ENCODE measurements at regions not wholly inside any gene's neighbourhood (a gene's known extent, or its start where the extent isn't known, plus 50 kb on each side); places are given as distances from the start of the nearest gene placed in this dataset.

- no peak overlapping the region for H3K27ac ChIP-seq (ENCODE audit: low read length)
- H3K9me2 ChIP-seq (replicated peaks; ENCODE audit: insufficient read depth, low read length): no peaks in the 10 kb centered on the region
- H3K4me3 ChIP-seq (ENCODE audit: low read length): no peak overlapping the region
- H2AFZ ChIP-seq (ENCODE audit: low read length): no peak overlapping the region
- no peaks in the 10 kb centered on the region for H4K20me1 ChIP-seq (ENCODE audit: insufficient read depth, low read depth, low read length)
- no peaks in the 10 kb centered on the region for H3K27me3 ChIP-seq (ENCODE audit: low read length)
- no peak overlapping the region for H3K4me2 ChIP-seq (ENCODE audit: low read depth, low read length, poor library complexity, severe bottlenecking)
- no peak overlapping the region for H3K9ac ChIP-seq (ENCODE audit: low read length)
- H3K9me3 ChIP-seq (ENCODE audit: low read length): no peaks in the 10 kb centered on the region
- DNase-seq: no peak
- no peaks in the 10 kb centered on the region for H3K79me2 ChIP-seq (ENCODE audit: low read length)
- H3K4me1 ChIP-seq (ENCODE audit: low read length): no peaks in the 10 kb centered on the region
- no peaks in the 10 kb centered on the region for H3K36me3 ChIP-seq (ENCODE audit: insufficient read depth, low read length)
Observed at GRCh38 chr10:58998924-58999713, 177.3 kb upstream of the PHYHIPL start.

- no peak overlapping the region for H3K4me2 ChIP-seq (ENCODE audit: low read depth, low read length, poor library complexity, severe bottlenecking)
- no peaks in the 10 kb centered on the region for H3K9me3 ChIP-seq (ENCODE audit: low read length)
- no peaks in the 10 kb centered on the region for H3K4me1 ChIP-seq (ENCODE audit: low read length)
- no peak overlapping the region for H3K27ac ChIP-seq (ENCODE audit: low read length)
- DNase-seq: no peak
- no peaks in the 10 kb centered on the region for H3K9me2 ChIP-seq (replicated peaks; ENCODE audit: insufficient read depth, low read length)
- H3K79me2 ChIP-seq (ENCODE audit: low read length): no peaks in the 10 kb centered on the region
- no peaks in the 10 kb centered on the region for H3K27me3 ChIP-seq (ENCODE audit: low read length)
- H2AFZ ChIP-seq (ENCODE audit: low read length): no peak overlapping the region
- no peaks in the 10 kb centered on the region for H4K20me1 ChIP-seq (ENCODE audit: insufficient read depth, low read depth, low read length)
- H3K36me3 ChIP-seq (ENCODE audit: insufficient read depth, low read length): no peaks in the 10 kb centered on the region
- H3K9ac ChIP-seq (ENCODE audit: low read length): no peak overlapping the region
- no peak overlapping the region for H3K4me3 ChIP-seq (ENCODE audit: low read length)
Observed at GRCh38 chr10:59000162-59000825, 176.1 kb upstream of the PHYHIPL start.

DNA sequence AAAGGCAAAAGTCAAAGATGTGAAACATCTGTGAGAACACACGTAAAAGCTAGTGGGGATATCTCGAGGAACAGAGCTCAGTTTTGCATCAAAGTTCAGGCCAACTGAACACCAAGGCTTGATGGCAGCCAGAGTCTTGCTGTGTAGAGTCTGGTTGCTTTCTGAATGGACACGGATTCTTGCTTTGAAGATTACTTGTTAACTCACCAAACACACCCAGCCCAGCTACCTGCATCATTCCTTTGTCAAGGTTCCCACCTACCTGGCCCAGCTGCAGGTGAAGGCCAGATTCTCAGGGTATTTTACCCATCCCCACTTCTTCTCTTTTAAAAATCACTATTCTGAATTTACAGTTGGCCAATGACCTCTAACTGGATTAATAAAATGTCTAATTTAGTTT lies 174.4 kb upstream of the PHYHIPL start:
- Histone ChIP-seq H3K4me2 (ENCODE audit: low read depth, low read length, poor library complexity, severe bottlenecking) (no peak overlapping the region), H3K9me3 (ENCODE audit: low read length) (no peaks in the 10 kb centered on the region), H3K4me1 (ENCODE audit: low read length) (no peaks in the 10 kb centered on the region), H3K9me2 (replicated peaks; ENCODE audit: insufficient read depth, low read length) (no peaks in the 10 kb centered on the region), H3K9ac (ENCODE audit: low read length) (no peak overlapping the region), H3K4me3 (ENCODE audit: low read length) (no peak overlapping the region), H2AFZ (ENCODE audit: low read length) (no peak overlapping the region), H3K79me2 (ENCODE audit: low read length) (no peaks in the 10 kb centered on the region), H3K27me3 (ENCODE audit: low read length) (no peaks in the 10 kb centered on the region), H3K27ac (ENCODE audit: low read length) (no peak overlapping the region), H4K20me1 (ENCODE audit: insufficient read depth, low read depth, low read length) (no peaks in the 10 kb centered on the region), H3K36me3 (ENCODE audit: insufficient read depth, low read length) (no peaks in the 10 kb centered on the region)
- DNase-seq: no peak

GRCh38 chr10:59003203-59003602 lies 173.2 kb upstream of the PHYHIPL start:
- no peak overlapping the region for H3K4me2 ChIP-seq (ENCODE audit: low read depth, low read length, poor library complexity, severe bottlenecking)
- H3K79me2 ChIP-seq (ENCODE audit: low read length): no peaks in the 10 kb centered on the region
- H3K27me3 ChIP-seq (ENCODE audit: low read length): no peaks in the 10 kb centered on the region
- no peak overlapping the region for H2AFZ ChIP-seq (ENCODE audit: low read length)
- no peaks in the 10 kb centered on the region for H3K36me3 ChIP-seq (ENCODE audit: insufficient read depth, low read length)
- H3K9ac ChIP-seq (ENCODE audit: low read length): no peak overlapping the region
- H3K9me2 ChIP-seq (replicated peaks; ENCODE audit: insufficient read depth, low read length): no peaks in the 10 kb centered on the region
- no peaks in the 10 kb centered on the region for H3K9me3 ChIP-seq (ENCODE audit: low read length)
- no peak overlapping the region for H3K4me3 ChIP-seq (ENCODE audit: low read length)
- DNase-seq: no peak
- H3K4me1 ChIP-seq (ENCODE audit: low read length): no peaks in the 10 kb centered on the region
- H3K27ac ChIP-seq (ENCODE audit: low read length): no peak overlapping the region
- no peaks in the 10 kb centered on the region for H4K20me1 ChIP-seq (ENCODE audit: insufficient read depth, low read depth, low read length)

DNA sequence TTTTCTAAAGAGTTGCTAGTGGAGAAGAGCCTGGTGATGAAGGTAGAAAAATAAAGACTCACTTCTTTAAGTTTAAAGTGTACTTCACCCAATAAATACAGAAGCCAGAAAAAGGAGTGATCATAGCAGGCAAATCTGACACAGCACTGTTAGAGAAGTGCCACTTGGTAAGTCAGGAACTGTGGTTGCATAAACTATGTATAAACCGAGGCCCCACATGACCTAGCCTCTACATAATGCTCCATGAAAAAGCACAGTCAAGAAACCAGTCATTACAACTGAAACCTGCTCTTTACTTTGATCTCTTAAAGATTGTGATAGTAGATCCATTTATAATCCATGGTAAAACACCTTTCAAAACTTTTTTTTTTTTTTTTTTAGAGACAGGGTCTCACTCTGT lies 172.1 kb upstream of the PHYHIPL start:
- no peak for DNase-seq
- H3K4me1 ChIP-seq (ENCODE audit: low read length): no peaks in the 10 kb centered on the region
- no peaks in the 10 kb centered on the region for H3K9me3 ChIP-seq (ENCODE audit: low read length)
- no peak overlapping the region for H3K4me3 ChIP-seq (ENCODE audit: low read length)
- no peaks in the 10 kb centered on the region for H3K79me2 ChIP-seq (ENCODE audit: low read length)
- no peaks in the 10 kb centered on the region for H3K36me3 ChIP-seq (ENCODE audit: insufficient read depth, low read length)
- H2AFZ ChIP-seq (ENCODE audit: low read length): no peak overlapping the region
- no peak overlapping the region for H3K27ac ChIP-seq (ENCODE audit: low read length)
- no peaks in the 10 kb centered on the region for H3K27me3 ChIP-seq (ENCODE audit: low read length)
- H3K9me2 ChIP-seq (replicated peaks; ENCODE audit: insufficient read depth, low read length): no peaks in the 10 kb centered on the region
- no peaks in the 10 kb centered on the region for H4K20me1 ChIP-seq (ENCODE audit: insufficient read depth, low read depth, low read length)
- H3K4me2 ChIP-seq (ENCODE audit: low read depth, low read length, poor library complexity, severe bottlenecking): no peak overlapping the region
- H3K9ac ChIP-seq (ENCODE audit: low read length): no peak overlapping the region

DNA sequence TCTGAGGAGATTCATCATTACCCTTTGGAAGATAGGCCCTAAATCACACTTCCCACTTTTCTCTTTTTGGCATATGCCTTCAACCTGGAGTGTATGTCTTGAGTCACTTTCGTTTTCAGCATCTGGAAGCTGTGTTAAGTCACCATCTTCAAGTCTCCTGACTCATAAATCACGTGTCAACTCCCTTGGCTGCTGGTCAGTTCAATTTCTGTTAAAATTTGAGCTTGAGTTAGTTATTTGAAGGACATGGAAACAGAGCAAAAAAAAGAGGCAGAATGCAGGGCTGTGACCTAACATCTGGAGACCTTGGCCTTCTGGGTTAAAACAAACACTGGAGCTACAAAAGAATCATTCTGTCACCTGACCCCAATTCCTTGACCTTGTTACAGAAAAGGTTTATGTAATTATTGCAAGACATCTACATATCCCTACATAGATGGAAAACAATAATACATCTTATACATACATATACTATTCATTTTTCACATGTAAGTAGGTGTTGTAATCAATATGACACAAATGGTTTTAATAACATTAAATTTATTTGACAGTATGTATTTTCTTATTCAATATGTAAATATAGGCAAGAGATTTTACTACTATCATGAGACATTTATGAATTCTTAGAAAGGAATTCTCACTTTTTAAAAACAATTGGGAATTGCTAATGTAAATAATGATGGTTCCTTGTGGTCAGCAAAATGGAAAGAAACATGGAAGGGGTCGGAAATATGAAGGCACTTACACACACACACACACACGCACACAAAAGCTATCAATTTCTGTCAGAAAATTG lies 169.7 kb upstream of the PHYHIPL start:
- Histone ChIP-seq H3K79me2 (ENCODE audit: low read length) (no peaks in the 10 kb centered on the region), H2AFZ (ENCODE audit: low read length) (no peak overlapping the region), H3K9me3 (ENCODE audit: low read length) (no peaks in the 10 kb centered on the region), H3K27ac (ENCODE audit: low read length) (no peak overlapping the region), H3K4me3 (ENCODE audit: low read length) (no peak overlapping the region), H3K9ac (ENCODE audit: low read length) (no peak overlapping the region), H3K9me2 (replicated peaks; ENCODE audit: insufficient read depth, low read length) (no peaks in the 10 kb centered on the region), H3K27me3 (ENCODE audit: low read length) (no peaks in the 10 kb centered on the region), H3K4me2 (ENCODE audit: low read depth, low read length, poor library complexity, severe bottlenecking) (no peak overlapping the region), H3K4me1 (ENCODE audit: low read length) (no peaks in the 10 kb centered on the region), H3K36me3 (ENCODE audit: insufficient read depth, low read length) (no peaks in the 10 kb centered on the region), H4K20me1 (ENCODE audit: insufficient read depth, low read depth, low read length) (no peaks in the 10 kb centered on the region)
- no peak for DNase-seq

- Histone ChIP-seq H3K4me3 (ENCODE audit: low read length) (no peak overlapping the region), H3K4me1 (ENCODE audit: low read length) (no peaks in the 10 kb centered on the region), H3K9ac (ENCODE audit: low read length) (no peak overlapping the region), H3K27ac (ENCODE audit: low read length) (no peak overlapping the region), H3K4me2 (ENCODE audit: low read depth, low read length, poor library complexity, severe bottlenecking) (no peak overlapping the region), H3K79me2 (ENCODE audit: low read length) (no peaks in the 10 kb centered on the region), H3K9me2 (replicated peaks; ENCODE audit: insufficient read depth, low read length) (no peaks in the 10 kb centered on the region), H4K20me1 (ENCODE audit: insufficient read depth, low read depth, low read length) (no peaks in the 10 kb centered on the region), H2AFZ (ENCODE audit: low read length) (no peak overlapping the region), H3K9me3 (ENCODE audit: low read length) (no peaks in the 10 kb centered on the region), H3K27me3 (ENCODE audit: low read length) (no peaks in the 10 kb centered on the region), H3K36me3 (ENCODE audit: insufficient read depth, low read length) (no peaks in the 10 kb centered on the region)
- no peak for DNase-seq
Observed at GRCh38 chr10:59007307-59008025, 169.0 kb upstream of the PHYHIPL start.

- no peak overlapping the region for H3K4me3 ChIP-seq (ENCODE audit: low read length)
- no peak overlapping the region for H2AFZ ChIP-seq (ENCODE audit: low read length)
- H3K9me2 ChIP-seq (replicated peaks; ENCODE audit: insufficient read depth, low read length): no peaks in the 10 kb centered on the region
- H4K20me1 ChIP-seq (ENCODE audit: insufficient read depth, low read depth, low read length): no peaks in the 10 kb centered on the region
- H3K4me1 ChIP-seq (ENCODE audit: low read length): no peaks in the 10 kb centered on the region
- no peaks in the 10 kb centered on the region for H3K9me3 ChIP-seq (ENCODE audit: low read length)
- no peaks in the 10 kb centered on the region for H3K27me3 ChIP-seq (ENCODE audit: low read length)
- no peaks in the 10 kb centered on the region for H3K36me3 ChIP-seq (ENCODE audit: insufficient read depth, low read length)
- H3K79me2 ChIP-seq (ENCODE audit: low read length): no peaks in the 10 kb centered on the region
- H3K4me2 ChIP-seq (ENCODE audit: low read depth, low read length, poor library complexity, severe bottlenecking): no peak overlapping the region
- H3K27ac ChIP-seq (ENCODE audit: low read length): no peak overlapping the region
- H3K9ac ChIP-seq (ENCODE audit: low read length): no peak overlapping the region
- no peak for DNase-seq
Observed at GRCh38 chr10:59008452-59008851, 168.0 kb upstream of the PHYHIPL start.

All from Karpas-422 (cell line).